Endothelial cell of umbilical vein (primary cell): ENCODE measurements at regions not wholly inside any gene's neighbourhood (a gene's known extent, or its start where the extent isn't known, plus 50 kb on each side); places are given as distances from the start of the nearest gene placed in this dataset.

ENCODE experiments used
- BruUV-seq: library from RNA; stranded (reverse); fragments of 400-500 nt; replicated peaks from 2 replicates; lab custom pipeline; 2021; lab: Mats Ljungman, UMichigan
- CTCF ChIA-PET: fragments of 300-600, 350-600 bp; sonication (Branson Sonifier 250); formaldehyde crosslinking; loops from one replicate; lab custom pipeline; 2021; ENCODE audit warnings: antibody characterized with exemption, inconsistent platforms; lab: Charles Lee
- POLR2A ChIA-PET: fragments of 300-600, 350-600 bp; sonication (Branson Sonifier 250); formaldehyde crosslinking; loops from one replicate; lab custom pipeline; 2021; ENCODE audit warnings: antibody characterized with exemption, inconsistent platforms; lab: Charles Lee
- DNase-seq: peaks from one replicate; pipeline ENCODE4 v3.0.0-alpha.2; 2011; ENCODE audit warnings: low read depth, low spot score
- FAIRE-seq: peaks from 2 replicates; lab custom pipeline; 2011; peaks lifted over from hg19 to GRCh38; lab: Jason Lieb, UNC
- H2AFZ ChIP-seq: 2 replicates; pipeline ENCODE4 v1.6.0; 2012; ENCODE audit warnings: low read depth, low read length, control low read depth, inconsistent platforms
- H3K27ac ChIP-seq: 2 replicates; pipeline ENCODE4 v1.5.1; 2011; ENCODE audit warnings: low read depth, mild to moderate bottlenecking, control low read depth, low read length, moderate library complexity; ENCODE audit not compliant: insufficient read depth
- H3K27me3 ChIP-seq, 2 experiments: 2 replicates each; pipeline versions ENCODE4 v1.6.0 to v1.6.1; 2011; ENCODE audit warnings: low read length in 2 of 2, mixed read lengths in 1 of 2; ENCODE audit not compliant: control insufficient read depth in 2 of 2, insufficient read depth in 2 of 2
- H3K36me3 ChIP-seq, 2 experiments: 2 replicates in 1 of 2; 3 replicates in 1 of 2; pipeline ENCODE4 v1.5.1; 2011; ENCODE audit warnings: low read length in 2 of 2, mild to moderate bottlenecking in 1 of 2, moderate library complexity in 1 of 2; ENCODE audit not compliant: control insufficient read depth in 2 of 2, insufficient read depth in 2 of 2; ENCODE audit errors: extremely low read depth in 1 of 2
- H3K4me1 ChIP-seq: 3 replicates; pipeline ENCODE4 v1.5.1; 2011; ENCODE audit warnings: mild to moderate bottlenecking, low read length; ENCODE audit not compliant: control insufficient read depth, insufficient read depth; ENCODE audit errors: extremely low read depth
- H3K4me2 ChIP-seq: 2 replicates; pipeline ENCODE4 v1.6.1; 2011; ENCODE audit warnings: low read length, control low read depth, mixed read lengths; ENCODE audit not compliant: insufficient read depth
- H3K4me3 ChIP-seq, 3 experiments: fragments of 200-600 bp in 1 of 3; sonication (generic), shearing (Covaris generic) in 1 of 3; replicated peaks in 1 of 3; 2 replicates each; pipeline ENCODE4 v1.5.1; 2011 to 2016; ENCODE audit warnings: control low read depth in 3 of 3, low read length in 3 of 3, mild to moderate bottlenecking in 2 of 3, inconsistent platforms in 1 of 3, low read depth in 1 of 3, moderate library complexity in 1 of 3; ENCODE audit not compliant: insufficient read depth in 1 of 3
- H3K79me2 ChIP-seq: 2 replicates; pipeline ENCODE4 v1.6.0; 2012; ENCODE audit warnings: low read length, inconsistent platforms; ENCODE audit not compliant: control insufficient read depth, insufficient read depth
- H3K9ac ChIP-seq: replicated peaks from 2 replicates; pipeline ENCODE3; 2011; ENCODE audit warnings: low read length, control low read depth; ENCODE audit not compliant: insufficient read depth; ENCODE audit errors: extremely low read depth
- H3K9me1 ChIP-seq: replicated peaks from 3 replicates; pipeline ENCODE4 v1.6.0; 2011; ENCODE audit warnings: mild to moderate bottlenecking, low read length; ENCODE audit not compliant: control insufficient read depth, insufficient read depth; ENCODE audit errors: extremely low read depth
- H3K9me3 ChIP-seq: replicated peaks from 2 replicates; pipeline ENCODE4 v1.5.1; 2012; ENCODE audit warnings: low read length, inconsistent platforms; ENCODE audit not compliant: control insufficient read depth, insufficient read depth
- H4K20me1 ChIP-seq: replicated peaks from 2 replicates; pipeline ENCODE3; 2011; ENCODE audit warnings: mild to moderate bottlenecking, low read length; ENCODE audit not compliant: control insufficient read depth, insufficient read depth; ENCODE audit errors: extremely low read depth
- CTCF ChIP-seq, 2 donors: IDR thresholded peaks; 1 replicate in 1 of 2; 2 replicates in 1 of 2; pipeline ENCODE4 v1.5.1; 2011; ENCODE audit warnings: low read length in 2 of 2, mild to moderate bottlenecking in 2 of 2, moderate library complexity in 2 of 2, control low read depth in 1 of 2, inconsistent platforms in 1 of 2, low read depth in 1 of 2; ENCODE audit not compliant: insufficient read depth in 1 of 2; ENCODE audit errors: extremely low read depth in 1 of 2
- EZH2 ChIP-seq: IDR thresholded peaks from 2 replicates; pipeline ENCODE4 v1.6.1; 2012; ENCODE audit warnings: borderline replicate concordance, low read depth, mild to moderate bottlenecking, moderate library complexity, low read length, inconsistent platforms; ENCODE audit not compliant: severe bottlenecking
- FOS ChIP-seq: IDR thresholded peaks from 2 replicates; pipeline ENCODE4 v1.6.1; 2011; ENCODE audit warnings: mild to moderate bottlenecking, low read length, moderate library complexity, borderline replicate concordance; ENCODE audit not compliant: insufficient read depth
- GATA2 ChIP-seq: IDR thresholded peaks from 2 replicates; pipeline ENCODE4 v1.7.0; 2011; ENCODE audit warnings: low read depth, mild to moderate bottlenecking, moderate library complexity, mixed read lengths, low read length; ENCODE audit not compliant: insufficient read length, insufficient read depth
- JUN ChIP-seq: IDR thresholded peaks from 2 replicates; pipeline ENCODE4 v1.6.1; 2011; ENCODE audit warnings: borderline replicate concordance, low read depth; ENCODE audit not compliant: insufficient read length, insufficient read depth
- MAX ChIP-seq: IDR thresholded peaks from 2 replicates; pipeline ENCODE4 v1.6.1; 2011; ENCODE audit not compliant: insufficient read depth, insufficient read length
- MYC ChIP-seq: IDR thresholded peaks from one replicate; pipeline ENCODE4 v1.6.1; 2011; ENCODE audit warnings: mild to moderate bottlenecking, low read depth, low read length
- POLR2A ChIP-seq: IDR thresholded peaks from 2 replicates; pipeline ENCODE4 v1.6.1; 2012; ENCODE audit warnings: low read depth, mild to moderate bottlenecking, control low read depth, low read length
- POLR2AphosphoS5 ChIP-seq: IDR thresholded peaks from 2 replicates; pipeline ENCODE4 v1.6.1; 2012; ENCODE audit warnings: low read depth, mild to moderate bottlenecking, control low read depth, low read length, moderate library complexity; ENCODE audit not compliant: insufficient read depth
- dilution Hi-C: fragments of 300-500 bp; cut with MboI; formaldehyde crosslinking; loops from one replicate; pipeline ENCODE4 v1.15.0; 2019; ENCODE audit warnings: low sequenced_read_pairs; ENCODE audit not compliant: extremely low pct_ligation_motif_present
- intact Hi-C: fragments of 100-400 bp; cut with micrococcal nuclease; formaldehyde crosslinking; loops from one replicate; pipeline ENCODE4 v1.10.0; 2022

- Histone ChIP-seq H3K4me2 (no peak overlapping the region), H3K9ac (no peak overlapping the region), H2AFZ (no peak overlapping the region), H3K9me1 (no peaks in the 10 kb centered on the region), H3K4me3 (no peak overlapping the region), H3K27ac (no peak overlapping the region), H3K9me3 (no peaks in the 10 kb centered on the region), H3K27me3 (peaks cover 0 to 6% of the 10 kb centered on the region in 2 experiments), H3K36me3 (no peaks in the 10 kb centered on the region), H4K20me1 (no peaks in the 10 kb centered on the region), H3K79me2 (no peaks in the 10 kb centered on the region), H3K4me1 (no peaks in the 10 kb centered on the region)
- ChIA-PET POLR2A (no interaction called here), CTCF (interaction anchor here (1.1 to 3.1 kb wide), 3 partner anchors 8 to 931 kb away, joined by 3 to 24 read pairs (median 5); no protein-coding TSS in a partner anchor)
- intact Hi-C loops (no loop called here), dilution Hi-C loops (no loop called here)
- no TSS peak for BruUV-seq
- DNase-seq (no peak), FAIRE-seq (no peak)
- no peak for TF ChIP-seq MAX
- peak; percentile 38 for TF ChIP-seq FOS
- TF ChIP-seq CTCF (IDR thresholded peaks at IDR 0.05; ENCODE audit: extremely low read depth in 1 of 2, insufficient read depth in 1 of 2, low read depth in 1 of 2, low read length in 2 of 2), result no peak
These were observed 51.7 kb upstream of the TUT7 start for GRCh38 chr9:86405926-86406325.

GRCh38 chr9:86405086-86405491 lies 50.9 kb upstream of the TUT7 start:
- no peaks in the 10 kb centered on the region for H3K9me3 ChIP-seq
- ChIA-PET CTCF (interaction anchor here (1.1 to 3.1 kb wide), 3 partner anchors 9 to 932 kb away, joined by 3 to 24 read pairs (median 5); no protein-coding TSS in a partner anchor), POLR2A (no interaction called here)
- no peak overlapping the region for H3K9ac ChIP-seq
- no peaks in the 10 kb centered on the region for H3K36me3 ChIP-seq
- no peaks in the 10 kb centered on the region for H3K9me1 ChIP-seq
- no peak overlapping the region for H2AFZ ChIP-seq
- peaks cover 0 to 6% of the 10 kb centered on the region in 2 experiments for H3K27me3 ChIP-seq
- intact Hi-C loops (no loop called here), dilution Hi-C loops (no loop called here)
- no peaks in the 10 kb centered on the region for H4K20me1 ChIP-seq
- H3K4me3 ChIP-seq, result no peak overlapping the region
- no peak for TF ChIP-seq JUN
- TF ChIP-seq FOS, result no peak
- TF ChIP-seq CTCF (IDR thresholded peaks at IDR 0.05; ENCODE audit: extremely low read depth in 1 of 2, insufficient read depth in 1 of 2, low read depth in 1 of 2, low read length in 2 of 2), result no peak
- TF ChIP-seq EZH2, result no peak
- TF ChIP-seq POLR2A, result no peak
- TF ChIP-seq POLR2AphosphoS5, result no peak
- no peak for TF ChIP-seq MAX
- no peak for TF ChIP-seq MYC
- no peak for TF ChIP-seq GATA2
- no peaks in the 10 kb centered on the region for H3K79me2 ChIP-seq
- no peaks in the 10 kb centered on the region for H3K4me1 ChIP-seq
- FAIRE-seq (no peak), DNase-seq (no peak)
- H3K4me2 ChIP-seq, result no peak overlapping the region
- BruUV-seq, result no TSS peak
- no peak overlapping the region for H3K27ac ChIP-seq
